Progenitor cell of endocrine pancreas (in vitro differentiated cells): ENCODE measurements at regions not wholly inside any gene's neighbourhood (a gene's known extent, or its start where the extent isn't known, plus 50 kb on each side); places are given as distances from the start of the nearest gene placed in this dataset.

Source experiments
- DNase-seq: peaks from one replicate; pipeline ENCODE4 v3.0.0; 2021; ENCODE audit warnings: low spot score; ENCODE audit not compliant: unreplicated experiment
- H3K27ac Mint-ChIP-seq: 2 replicates; pipeline ENCODE4 v1.8.0; 2021; ENCODE audit warnings: mild to moderate bottlenecking, moderate library complexity, mixed read lengths
- H3K27me3 Mint-ChIP-seq: 2 replicates; pipeline ENCODE4 v1.8.0; 2021; ENCODE audit warnings: mixed read lengths
- H3K36me3 Mint-ChIP-seq: 2 replicates; pipeline ENCODE4 v1.8.0; 2022; ENCODE audit warnings: mixed read lengths; ENCODE audit not compliant: insufficient read depth
- H3K4me1 Mint-ChIP-seq: 2 replicates; pipeline ENCODE4 v1.8.0; 2021; ENCODE audit warnings: low read depth, mixed read lengths
- H3K4me3 Mint-ChIP-seq: 2 replicates; pipeline ENCODE4 v1.8.0; 2021; ENCODE audit warnings: low read depth, mild to moderate bottlenecking, moderate library complexity, mixed read lengths
- H3K9me3 Mint-ChIP-seq: 2 replicates; pipeline ENCODE4 v1.8.0; 2021; ENCODE audit warnings: low read depth, mixed read lengths
- TF ChIP-seq, protein P1 (sequence below): fragments of 200-600 bp; sonication (generic); IDR thresholded peaks from one replicate; pipeline ENCODE4 v1.5.0; 2021; ENCODE audit warnings: antibody characterized with exemption, mild to moderate bottlenecking; ENCODE audit not compliant: unreplicated experiment

DNA sequence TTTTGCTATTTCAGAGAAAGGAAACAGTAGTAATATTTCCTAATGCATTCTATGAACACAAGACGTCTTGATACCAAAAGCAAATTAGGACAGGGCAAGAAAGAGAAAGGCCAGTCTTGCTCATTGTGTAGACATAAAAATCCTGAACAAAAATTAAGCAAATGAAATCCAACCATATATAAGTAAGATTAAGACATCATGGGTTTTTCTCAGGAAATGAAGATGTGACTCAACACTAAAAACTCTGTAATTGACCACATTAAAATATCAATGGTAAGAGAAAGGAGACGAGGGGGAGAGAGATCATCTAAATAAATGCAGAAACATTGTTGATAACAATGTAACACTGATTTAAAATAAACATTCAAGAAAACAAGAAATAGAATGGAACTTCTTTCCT, 205.4 kb downstream of the SOD2 start:
- Mint-ChIP-seq H3K36me3 (no peaks in the 10 kb centered on the region), H3K4me3 (no peak overlapping the region), H3K4me1 (no peaks in the 10 kb centered on the region), H3K27me3 (peaks cover 8% of the 10 kb centered on the region), H3K27ac (no peak overlapping the region), H3K9me3 (no peaks in the 10 kb centered on the region)
- TF ChIP-seq, protein P1, sequence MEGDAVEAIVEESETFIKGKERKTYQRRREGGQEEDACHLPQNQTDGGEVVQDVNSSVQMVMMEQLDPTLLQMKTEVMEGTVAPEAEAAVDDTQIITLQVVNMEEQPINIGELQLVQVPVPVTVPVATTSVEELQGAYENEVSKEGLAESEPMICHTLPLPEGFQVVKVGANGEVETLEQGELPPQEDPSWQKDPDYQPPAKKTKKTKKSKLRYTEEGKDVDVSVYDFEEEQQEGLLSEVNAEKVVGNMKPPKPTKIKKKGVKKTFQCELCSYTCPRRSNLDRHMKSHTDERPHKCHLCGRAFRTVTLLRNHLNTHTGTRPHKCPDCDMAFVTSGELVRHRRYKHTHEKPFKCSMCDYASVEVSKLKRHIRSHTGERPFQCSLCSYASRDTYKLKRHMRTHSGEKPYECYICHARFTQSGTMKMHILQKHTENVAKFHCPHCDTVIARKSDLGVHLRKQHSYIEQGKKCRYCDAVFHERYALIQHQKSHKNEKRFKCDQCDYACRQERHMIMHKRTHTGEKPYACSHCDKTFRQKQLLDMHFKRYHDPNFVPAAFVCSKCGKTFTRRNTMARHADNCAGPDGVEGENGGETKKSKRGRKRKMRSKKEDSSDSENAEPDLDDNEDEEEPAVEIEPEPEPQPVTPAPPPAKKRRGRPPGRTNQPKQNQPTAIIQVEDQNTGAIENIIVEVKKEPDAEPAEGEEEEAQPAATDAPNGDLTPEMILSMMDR: no peak
- DNase-seq: no peak

GRCh38 chr6:159483259-159483658, 209.8 kb downstream of the SOD2 start:
- peaks cover 5% of the 10 kb centered on the region for H3K27me3 Mint-ChIP-seq
- TF ChIP-seq, protein P1: no peak
- H3K4me1 Mint-ChIP-seq: no peaks in the 10 kb centered on the region
- no peaks in the 10 kb centered on the region for H3K36me3 Mint-ChIP-seq
- no peak overlapping the region for H3K27ac Mint-ChIP-seq
- no peak for DNase-seq
- H3K9me3 Mint-ChIP-seq: peaks cover 6% of the 10 kb centered on the region
- H3K4me3 Mint-ChIP-seq: no peak overlapping the region

- TF ChIP-seq, protein P1: no peak
- Mint-ChIP-seq H3K27me3 (no peaks in the 10 kb centered on the region), H3K9me3 (peaks cover 6% of the 10 kb centered on the region), H3K4me3 (no peak overlapping the region), H3K36me3 (no peaks in the 10 kb centered on the region), H3K4me1 (no peaks in the 10 kb centered on the region), H3K27ac (no peak overlapping the region)
- DNase-seq: no peak
Observed at GRCh38 chr6:159481897-159482296, 211.1 kb downstream of the SOD2 start.

DNA sequence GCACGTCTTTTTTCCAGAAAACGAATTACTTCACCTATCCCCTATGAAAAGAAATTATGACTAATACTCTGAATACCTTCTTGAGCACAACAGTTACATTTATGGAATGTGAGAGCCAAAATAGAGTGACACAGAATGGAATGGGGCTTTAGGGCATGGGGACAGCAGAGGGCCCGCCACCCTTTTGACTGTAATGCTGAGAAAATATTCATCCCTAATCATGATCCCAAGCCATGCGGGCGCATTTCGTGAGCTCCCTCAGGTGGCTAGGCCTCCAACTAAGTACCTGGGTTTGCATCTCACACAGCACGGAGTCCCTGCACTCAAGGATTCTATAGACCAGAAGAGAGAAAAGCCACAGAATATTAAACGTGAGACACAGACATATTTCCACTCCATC, 212.6 kb downstream of the SOD2 start:
- no peaks in the 10 kb centered on the region for H3K27me3 Mint-ChIP-seq
- no peak overlapping the region for H3K4me3 Mint-ChIP-seq
- H3K27ac Mint-ChIP-seq: no peak overlapping the region
- no peaks in the 10 kb centered on the region for H3K4me1 Mint-ChIP-seq
- H3K9me3 Mint-ChIP-seq: peaks cover 6% of the 10 kb centered on the region
- TF ChIP-seq, protein P1: no peak
- no peak for DNase-seq
- no peaks in the 10 kb centered on the region for H3K36me3 Mint-ChIP-seq

DNA sequence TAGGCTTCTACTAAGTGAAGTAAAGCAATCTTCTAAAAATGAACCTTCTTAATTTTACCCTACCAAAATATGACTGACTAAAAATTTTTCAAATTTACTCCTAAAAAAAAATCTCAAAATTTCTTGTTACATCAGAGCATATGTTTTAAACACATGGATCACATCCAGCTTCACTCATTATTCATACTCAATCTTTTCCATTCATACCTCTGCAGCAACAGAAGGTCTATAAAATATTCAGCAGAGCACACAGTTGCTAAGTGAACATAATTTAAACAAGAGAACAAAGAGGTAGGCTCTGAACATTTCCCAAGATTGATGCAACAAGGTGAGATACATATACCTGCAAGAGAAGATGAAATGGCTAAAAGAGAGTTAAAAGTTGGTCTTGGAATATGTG, 213.9 kb downstream of the SOD2 start:
- Mint-ChIP-seq H3K4me3 (no peak overlapping the region), H3K27ac (no peak overlapping the region), H3K9me3 (peaks cover 6% of the 10 kb centered on the region), H3K36me3 (no peaks in the 10 kb centered on the region), H3K4me1 (no peaks in the 10 kb centered on the region), H3K27me3 (peaks cover 3% of the 10 kb centered on the region)
- TF ChIP-seq, protein P1: no peak
- no peak for DNase-seq
